GM23248 (cell line): ENCODE measurements at regions not wholly inside any gene's neighbourhood (a gene's known extent, or its start where the extent isn't known, plus 50 kb on each side); places are given as distances from the start of the nearest gene placed in this dataset.

Experiments used
- DNase-seq: peaks from one replicate; pipeline ENCODE4 v3.0.0-alpha.2; 2015
- H2AFZ ChIP-seq: fragments of 200-600 bp; sonication (generic); 2 replicates; pipeline ENCODE4 v1.6.1; 2016; ENCODE audit warnings: antibody characterized with exemption
- H3F3A ChIP-seq: fragments of 200-600 bp; sonication (generic); 2 replicates; pipeline ENCODE4 v1.6.1; 2016; ENCODE audit warnings: mild to moderate bottlenecking, antibody characterized with exemption, mixed run types; ENCODE audit not compliant: insufficient read depth
- H3K27ac ChIP-seq: fragments of 200-600 bp; sonication (generic); 2 replicates; pipeline ENCODE4 v1.5.1; 2016; ENCODE audit warnings: mild to moderate bottlenecking
- H3K27me3 ChIP-seq: fragments of 200-600 bp; sonication (generic); replicated peaks from 2 replicates; pipeline ENCODE4 v1.6.1; 2016; ENCODE audit warnings: mild to moderate bottlenecking; ENCODE audit not compliant: insufficient read depth
- H3K36me3 ChIP-seq: fragments of 200-600 bp; sonication (generic); 2 replicates; pipeline ENCODE4 v1.6.1; 2016; ENCODE audit warnings: low read depth, mild to moderate bottlenecking
- H3K4me1 ChIP-seq: fragments of 200-600 bp; sonication (generic); 2 replicates; pipeline ENCODE4 v1.6.1; 2016; ENCODE audit warnings: mild to moderate bottlenecking; ENCODE audit not compliant: insufficient read depth
- H3K4me2 ChIP-seq: fragments of 200-600 bp; sonication (generic); one replicate; pipeline ENCODE4 v1.6.1; 2016; ENCODE audit warnings: mild to moderate bottlenecking; ENCODE audit not compliant: unreplicated experiment
- H3K4me3 ChIP-seq: fragments of 200-600 bp; sonication (generic); 2 replicates; pipeline ENCODE4 v1.5.1; 2016; ENCODE audit warnings: mild to moderate bottlenecking
- H3K79me2 ChIP-seq: fragments of 200-600 bp; sonication (generic); 2 replicates; pipeline ENCODE4 v1.6.1; 2016; ENCODE audit warnings: mild to moderate bottlenecking; ENCODE audit not compliant: insufficient read depth
- H3K9ac ChIP-seq: fragments of 200-600 bp; sonication (generic); 2 replicates; pipeline ENCODE4 v1.6.1; 2016; ENCODE audit warnings: mild to moderate bottlenecking
- H3K9me2 ChIP-seq: fragments of 200-600 bp; sonication (generic); 2 replicates; pipeline ENCODE4 v1.6.1; 2016; ENCODE audit warnings: mixed run types, mild to moderate bottlenecking, moderate library complexity; ENCODE audit not compliant: insufficient read depth
- H3K9me3 ChIP-seq: fragments of 200-600 bp; sonication (generic); one replicate; pipeline ENCODE4 v1.6.1; 2017; ENCODE audit warnings: low read depth
- H4K20me1 ChIP-seq: fragments of 200-600 bp; sonication (generic); 2 replicates; pipeline ENCODE4 v1.6.0; 2016; ENCODE audit not compliant: insufficient read depth
- EZH2 ChIP-seq: fragments of 200-600 bp; sonication (generic); IDR thresholded peaks from 2 replicates; pipeline ENCODE4 v1.6.1; 2018; ENCODE audit warnings: antibody characterized with exemption, mild to moderate bottlenecking; ENCODE audit not compliant: insufficient read depth, poor library complexity, severe bottlenecking
- EZH2phosphoT487 ChIP-seq: fragments of 200-600 bp; sonication (generic); IDR thresholded peaks from 2 replicates; pipeline ENCODE4 v1.6.1; 2018; ENCODE audit warnings: antibody characterized with exemption, moderate library complexity, mild to moderate bottlenecking, low read depth; ENCODE audit not compliant: insufficient read depth
- WGBS, 2 experiments: methylation state at CpG; one replicate each; pipeline ENCODE4 v1.1.6; 2015 to 2017; ENCODE audit warnings: low lambda C conversion rate in 2 of 2, low coverage in 1 of 2; ENCODE audit errors: missing lambda C conversion rate in 2 of 2; 5-methylcytosine and 5-hydroxymethylcytosine counted together
- in situ Hi-C: fragments of 300-500 bp; cut with MboI; formaldehyde crosslinking; loops from 2 replicates; pipeline ENCODE4 v1.15.0; 2020

DNA sequence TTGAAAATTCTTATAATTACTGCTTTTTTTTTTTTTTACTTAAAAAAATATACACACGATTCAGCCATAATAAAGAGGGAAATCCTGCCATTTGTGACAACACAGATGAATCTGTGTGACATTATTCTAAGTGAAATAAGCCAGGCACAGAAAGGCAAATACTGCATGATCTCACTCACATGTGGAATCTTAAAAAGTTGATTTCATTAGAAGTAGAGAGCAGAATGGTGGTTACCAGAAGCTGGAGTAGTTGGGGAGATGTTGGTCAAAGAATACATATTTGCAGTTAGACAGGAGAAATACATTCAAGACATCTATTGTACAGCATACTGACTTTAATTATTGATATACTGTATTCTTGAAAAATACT lies 116.2 kb downstream of the KLF12 start:
- Histone ChIP-seq H2AFZ (no peak overlapping the region), H3K9me3 (no peaks in the 10 kb centered on the region), H3K27me3 (no peaks in the 10 kb centered on the region), H3K79me2 (peaks cover 92% of the 10 kb centered on the region), H4K20me1 (no peaks in the 10 kb centered on the region), H3K4me2 (no peak overlapping the region), H3K9me2 (no peaks in the 10 kb centered on the region), H3K4me3 (no peak overlapping the region), H3K9ac (no peak overlapping the region), H3K27ac (no peak overlapping the region), H3F3A (0 out of 2 replicates have a peak, but pooled peaks cover 3% of the 10 kb centered on the region), H3K36me3 (no peaks in the 10 kb centered on the region), H3K4me1 (no peaks in the 10 kb centered on the region)
- WGBS, 2 experiments, result 49 to 54% methylated on average over 1 of the region's 1 CpG
- no peak for DNase-seq
- TF ChIP-seq EZH2phosphoT487 (no peak), EZH2 (no peak)
- in situ Hi-C loops, result no loop called here

DNA sequence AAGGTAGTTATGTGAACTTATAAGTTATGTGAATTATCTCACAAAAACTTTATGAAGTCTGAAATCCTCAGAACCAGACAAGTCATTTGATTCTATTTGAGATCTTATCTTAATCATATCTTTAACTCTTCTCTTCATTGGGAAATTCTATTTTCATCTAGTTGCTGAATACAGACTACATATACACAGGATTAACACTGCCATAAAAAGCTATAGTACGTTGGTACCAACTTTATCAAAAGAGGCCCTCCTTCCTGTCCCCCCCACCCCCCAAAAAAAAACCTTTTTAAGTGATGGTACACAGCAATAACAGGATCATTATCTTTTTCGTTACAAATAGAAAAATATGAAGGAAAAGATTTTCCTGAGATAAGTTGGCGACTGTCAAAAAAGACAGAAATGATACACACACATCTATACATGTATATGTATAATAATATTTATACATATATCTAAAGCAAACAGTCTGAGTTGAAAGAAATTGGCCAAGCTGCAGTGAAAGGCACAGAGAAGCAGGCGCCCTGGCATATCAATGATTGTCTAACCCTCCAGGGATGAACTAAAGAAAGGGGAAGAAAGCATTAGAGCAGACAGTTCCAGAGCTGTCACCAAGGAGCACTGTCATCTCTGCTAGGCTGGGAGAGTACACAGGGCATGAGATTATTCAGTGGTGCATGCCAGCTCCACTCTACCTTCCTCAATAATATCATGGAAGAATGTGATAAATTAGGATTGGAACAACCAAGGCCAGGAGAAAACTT lies 116.7 kb downstream of the KLF12 start:
- H3K9me3 ChIP-seq, result no peaks in the 10 kb centered on the region
- H3F3A ChIP-seq, result 0 out of 2 replicates have a peak, but pooled peaks cover 3% of the 10 kb centered on the region
- H2AFZ ChIP-seq, result no peak overlapping the region
- in situ Hi-C loops, result no loop called here
- no peak overlapping the region for H3K27ac ChIP-seq
- H3K79me2 ChIP-seq, result peaks cover 92% of the 10 kb centered on the region
- WGBS, 2 experiments, result 94% methylated on average over 4 of the region's 4 CpGs
- H3K4me1 ChIP-seq, result no peaks in the 10 kb centered on the region
- H3K36me3 ChIP-seq, result no peaks in the 10 kb centered on the region
- H4K20me1 ChIP-seq, result no peaks in the 10 kb centered on the region
- TF ChIP-seq EZH2 (no peak), EZH2phosphoT487 (no peak)
- H3K27me3 ChIP-seq, result no peaks in the 10 kb centered on the region
- H3K9me2 ChIP-seq, result no peaks in the 10 kb centered on the region
- H3K9ac ChIP-seq, result no peak overlapping the region
- no peak overlapping the region for H3K4me2 ChIP-seq
- no peak overlapping the region for H3K4me3 ChIP-seq
- DNase-seq, result no peak

DNA sequence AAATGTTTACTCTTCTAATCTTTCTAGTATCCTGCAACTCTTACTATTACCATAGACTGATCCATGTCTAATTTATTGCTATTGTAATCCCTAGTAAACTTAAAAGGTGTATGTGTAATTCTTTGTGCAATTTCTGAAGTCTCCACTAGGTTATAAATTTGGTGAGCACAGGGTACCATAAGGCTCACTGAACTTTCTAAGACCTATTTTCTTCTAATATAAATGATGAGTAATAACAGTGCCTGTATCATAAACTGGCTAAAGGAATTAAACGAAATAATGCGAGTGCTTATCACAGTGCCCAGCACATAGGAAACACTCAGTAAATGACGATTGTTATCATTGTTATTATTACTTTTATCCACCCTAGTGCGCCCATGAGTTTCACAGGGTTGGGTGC lies 119.1 kb downstream of the KLF12 start:
- Histone ChIP-seq H3K36me3 (no peaks in the 10 kb centered on the region), H3K27ac (no peak overlapping the region), H3K4me1 (no peaks in the 10 kb centered on the region), H3F3A (0 out of 2 replicates have a peak, but pooled peaks cover 3% of the 10 kb centered on the region), H4K20me1 (no peaks in the 10 kb centered on the region), H2AFZ (no peak overlapping the region), H3K4me3 (no peak overlapping the region), H3K9ac (no peak overlapping the region), H3K27me3 (no peaks in the 10 kb centered on the region), H3K9me3 (no peaks in the 10 kb centered on the region), H3K4me2 (no peak overlapping the region), H3K79me2 (peaks cover 94% of the 10 kb centered on the region), H3K9me2 (no peaks in the 10 kb centered on the region)
- in situ Hi-C loops, result no loop called here
- 98 to 99% methylated on average over 4 of the region's 4 CpGs for WGBS, 2 experiments
- DNase-seq, result peak; percentile 28
- TF ChIP-seq EZH2 (no peak), EZH2phosphoT487 (no peak)

DNA sequence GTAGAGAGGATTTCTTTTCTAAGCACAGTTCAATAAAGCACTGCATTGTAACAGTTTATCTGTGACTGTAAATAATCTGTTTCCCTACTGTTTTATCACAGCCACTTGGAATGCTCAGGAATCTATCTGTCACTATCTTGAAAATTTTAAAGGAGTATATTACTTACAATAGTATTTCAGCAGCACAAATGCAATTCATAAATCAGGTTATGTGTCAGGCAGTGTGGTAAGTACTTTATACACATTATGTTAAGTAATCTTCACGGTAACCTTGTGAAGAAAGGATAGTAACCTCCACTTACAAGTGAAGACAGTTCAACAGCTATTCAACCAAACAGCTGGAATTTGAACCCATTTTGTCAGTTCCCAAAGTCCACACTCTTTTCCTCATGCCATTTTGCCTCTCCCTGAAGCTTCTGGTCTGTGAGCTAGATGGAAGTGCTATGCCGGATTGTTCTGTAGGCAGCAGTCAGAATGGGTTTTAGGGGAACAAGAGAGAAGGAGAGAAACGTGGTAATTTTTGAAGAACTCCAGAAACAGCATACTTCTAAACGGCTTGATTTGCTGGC lies 125.0 kb downstream of the KLF12 start:
- Histone ChIP-seq H3K9ac (no peak overlapping the region), H3K27ac (no peak overlapping the region), H3K4me3 (no peak overlapping the region), H3K9me2 (no peaks in the 10 kb centered on the region), H3K4me1 (peaks cover 10% of the 10 kb centered on the region), H2AFZ (no peak overlapping the region), H3K9me3 (no peaks in the 10 kb centered on the region), H3F3A (peaks cover 15% of the 10 kb centered on the region; the same call in 1 of the 2 replicates), H3K79me2 (peaks cover 92% of the 10 kb centered on the region), H3K27me3 (no peaks in the 10 kb centered on the region), H4K20me1 (peaks cover 8% of the 10 kb centered on the region), H3K4me2 (no peak overlapping the region), H3K36me3 (no peaks in the 10 kb centered on the region)
- TF ChIP-seq EZH2 (no peak), EZH2phosphoT487 (no peak)
- WGBS, 2 experiments, result 94 to 98% methylated on average over 4 of the region's 4 CpGs
- DNase-seq, result no peak
- in situ Hi-C loops, result no loop called here
